HL-60 (cell line): ENCODE measurements at regions not wholly inside any gene's neighbourhood (a gene's known extent, or its start where the extent isn't known, plus 50 kb on each side); places are given as distances from the start of the nearest gene placed in this dataset.

Source experiments
- DNase-seq, 2 experiments: peaks; one replicate each; pipeline ENCODE4 v3.0.0-alpha.2; 2010 to 2020; ENCODE audit warnings: low read depth in 1 of 2, low spot score in 1 of 2
- H3K27ac ChIP-seq: fragments of 250-450 bp; sonication (Bioruptor Pico); replicated peaks from 2 replicates; pipeline ENCODE4 v1.5.1; 2020; ENCODE audit warnings: mild to moderate bottlenecking, moderate library complexity
- H3K27me3 ChIP-seq: fragments of 250-450 bp; sonication (Bioruptor Pico); 2 replicates; pipeline ENCODE4 v1.5.1; 2021; ENCODE audit warnings: mild to moderate bottlenecking, moderate library complexity; ENCODE audit not compliant: insufficient read depth, poor library complexity, severe bottlenecking
- H3K4me3 ChIP-seq: replicated peaks from 2 replicates; pipeline ENCODE4 v1.5.1; 2011; ENCODE audit warnings: mild to moderate bottlenecking, control low read depth, low read length; ENCODE audit not compliant: insufficient read depth
- GABPA ChIP-seq: IDR thresholded peaks from 2 replicates; pipeline ENCODE4 v1.6.1; 2012; ENCODE audit warnings: low read depth
- POLR2AphosphoS5 ChIP-seq: IDR thresholded peaks from 2 replicates; pipeline ENCODE4 v1.6.1; 2012; ENCODE audit warnings: low read depth
- SPI1 ChIP-seq: IDR thresholded peaks from 2 replicates; pipeline ENCODE4 v1.6.1; 2012; ENCODE audit warnings: low read depth, mild to moderate bottlenecking, borderline replicate concordance
- TF ChIP-seq, protein P1 (sequence below): IDR thresholded peaks from 2 replicates; pipeline ENCODE4 v1.6.1; 2012; ENCODE audit warnings: low read depth; ENCODE audit not compliant: insufficient replicate concordance
- TF ChIP-seq, protein P2 (sequence below): IDR thresholded peaks from one replicate; pipeline ENCODE4 v1.5.1; 2011; ENCODE audit warnings: low read length, control low read depth, inconsistent platforms; ENCODE audit not compliant: insufficient read depth

DNA sequence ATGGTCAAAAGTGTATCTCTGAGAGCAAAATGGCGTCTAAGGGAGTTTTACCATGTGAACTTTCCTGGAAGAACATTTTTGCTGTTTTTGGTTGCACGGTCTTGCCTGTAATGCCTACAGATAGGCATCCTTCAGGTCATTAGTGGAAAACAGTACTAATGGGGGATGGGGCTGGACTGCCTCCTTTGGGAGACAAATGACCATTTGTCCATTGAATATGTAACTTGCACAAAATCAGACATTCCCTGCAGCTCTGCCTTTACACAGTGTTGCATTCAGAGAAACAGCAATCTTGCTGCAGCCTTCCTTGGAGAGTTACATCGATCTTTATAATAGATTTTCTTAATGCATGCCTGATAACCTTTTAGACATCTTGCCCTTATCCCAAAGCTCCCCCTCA lies 138.5 kb upstream of the EGFLAM start:
- no peaks in the 10 kb centered on the region for H3K27me3 ChIP-seq
- TF ChIP-seq GABPA = no peak
- no peak for TF ChIP-seq SPI1
- TF ChIP-seq, protein P1, sequence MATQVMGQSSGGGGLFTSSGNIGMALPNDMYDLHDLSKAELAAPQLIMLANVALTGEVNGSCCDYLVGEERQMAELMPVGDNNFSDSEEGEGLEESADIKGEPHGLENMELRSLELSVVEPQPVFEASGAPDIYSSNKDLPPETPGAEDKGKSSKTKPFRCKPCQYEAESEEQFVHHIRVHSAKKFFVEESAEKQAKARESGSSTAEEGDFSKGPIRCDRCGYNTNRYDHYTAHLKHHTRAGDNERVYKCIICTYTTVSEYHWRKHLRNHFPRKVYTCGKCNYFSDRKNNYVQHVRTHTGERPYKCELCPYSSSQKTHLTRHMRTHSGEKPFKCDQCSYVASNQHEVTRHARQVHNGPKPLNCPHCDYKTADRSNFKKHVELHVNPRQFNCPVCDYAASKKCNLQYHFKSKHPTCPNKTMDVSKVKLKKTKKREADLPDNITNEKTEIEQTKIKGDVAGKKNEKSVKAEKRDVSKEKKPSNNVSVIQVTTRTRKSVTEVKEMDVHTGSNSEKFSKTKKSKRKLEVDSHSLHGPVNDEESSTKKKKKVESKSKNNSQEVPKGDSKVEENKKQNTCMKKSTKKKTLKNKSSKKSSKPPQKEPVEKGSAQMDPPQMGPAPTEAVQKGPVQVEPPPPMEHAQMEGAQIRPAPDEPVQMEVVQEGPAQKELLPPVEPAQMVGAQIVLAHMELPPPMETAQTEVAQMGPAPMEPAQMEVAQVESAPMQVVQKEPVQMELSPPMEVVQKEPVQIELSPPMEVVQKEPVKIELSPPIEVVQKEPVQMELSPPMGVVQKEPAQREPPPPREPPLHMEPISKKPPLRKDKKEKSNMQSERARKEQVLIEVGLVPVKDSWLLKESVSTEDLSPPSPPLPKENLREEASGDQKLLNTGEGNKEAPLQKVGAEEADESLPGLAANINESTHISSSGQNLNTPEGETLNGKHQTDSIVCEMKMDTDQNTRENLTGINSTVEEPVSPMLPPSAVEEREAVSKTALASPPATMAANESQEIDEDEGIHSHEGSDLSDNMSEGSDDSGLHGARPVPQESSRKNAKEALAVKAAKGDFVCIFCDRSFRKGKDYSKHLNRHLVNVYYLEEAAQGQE = no peak
- TF ChIP-seq POLR2AphosphoS5 = no peak
- TF ChIP-seq, protein P2, sequence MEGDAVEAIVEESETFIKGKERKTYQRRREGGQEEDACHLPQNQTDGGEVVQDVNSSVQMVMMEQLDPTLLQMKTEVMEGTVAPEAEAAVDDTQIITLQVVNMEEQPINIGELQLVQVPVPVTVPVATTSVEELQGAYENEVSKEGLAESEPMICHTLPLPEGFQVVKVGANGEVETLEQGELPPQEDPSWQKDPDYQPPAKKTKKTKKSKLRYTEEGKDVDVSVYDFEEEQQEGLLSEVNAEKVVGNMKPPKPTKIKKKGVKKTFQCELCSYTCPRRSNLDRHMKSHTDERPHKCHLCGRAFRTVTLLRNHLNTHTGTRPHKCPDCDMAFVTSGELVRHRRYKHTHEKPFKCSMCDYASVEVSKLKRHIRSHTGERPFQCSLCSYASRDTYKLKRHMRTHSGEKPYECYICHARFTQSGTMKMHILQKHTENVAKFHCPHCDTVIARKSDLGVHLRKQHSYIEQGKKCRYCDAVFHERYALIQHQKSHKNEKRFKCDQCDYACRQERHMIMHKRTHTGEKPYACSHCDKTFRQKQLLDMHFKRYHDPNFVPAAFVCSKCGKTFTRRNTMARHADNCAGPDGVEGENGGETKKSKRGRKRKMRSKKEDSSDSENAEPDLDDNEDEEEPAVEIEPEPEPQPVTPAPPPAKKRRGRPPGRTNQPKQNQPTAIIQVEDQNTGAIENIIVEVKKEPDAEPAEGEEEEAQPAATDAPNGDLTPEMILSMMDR = no peak
- no peak overlapping the region for H3K4me3 ChIP-seq
- H3K27ac ChIP-seq = no peak overlapping the region
- no peak for DNase-seq

DNA sequence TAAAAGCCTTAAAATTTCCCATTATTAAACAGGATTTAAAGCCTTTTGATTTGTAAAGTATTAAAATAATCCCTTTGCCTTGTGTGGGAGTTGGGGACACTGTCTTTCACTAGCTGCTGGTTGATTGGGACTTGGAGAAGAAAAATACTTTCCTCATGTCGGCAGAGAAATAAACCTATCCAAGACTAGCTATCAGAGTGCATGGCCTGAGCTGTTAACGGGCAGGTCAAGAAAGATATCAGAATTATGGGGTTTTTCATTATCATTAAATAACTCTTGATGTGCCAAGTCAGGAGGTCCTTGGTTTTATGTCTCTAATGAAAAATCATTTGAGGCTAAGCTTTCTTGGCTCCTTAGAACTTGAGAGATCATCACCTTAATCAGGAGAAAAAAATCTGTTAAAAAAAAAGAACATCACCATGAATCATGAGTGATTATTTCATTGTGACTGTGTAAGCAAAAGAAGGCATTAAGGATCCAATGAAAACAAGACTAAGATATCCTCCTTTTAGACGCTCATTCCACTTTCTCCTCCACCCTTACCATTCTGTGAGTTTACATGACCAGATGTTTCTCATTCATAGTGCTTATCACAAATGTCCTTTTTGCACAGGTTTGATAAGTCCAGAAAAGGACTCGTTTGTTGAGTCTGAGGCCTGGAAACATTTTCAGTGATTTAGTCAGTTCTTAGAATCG lies 140.4 kb upstream of the EGFLAM start:
- H3K4me3 ChIP-seq = no peak overlapping the region
- DNase-seq = no peak
- H3K27me3 ChIP-seq = no peaks in the 10 kb centered on the region
- TF ChIP-seq GABPA = no peak
- TF ChIP-seq SPI1 = no peak
- TF ChIP-seq, protein P2 = no peak
- TF ChIP-seq, protein P1 = no peak
- no peak for TF ChIP-seq POLR2AphosphoS5
- H3K27ac ChIP-seq = no peak overlapping the region

DNA sequence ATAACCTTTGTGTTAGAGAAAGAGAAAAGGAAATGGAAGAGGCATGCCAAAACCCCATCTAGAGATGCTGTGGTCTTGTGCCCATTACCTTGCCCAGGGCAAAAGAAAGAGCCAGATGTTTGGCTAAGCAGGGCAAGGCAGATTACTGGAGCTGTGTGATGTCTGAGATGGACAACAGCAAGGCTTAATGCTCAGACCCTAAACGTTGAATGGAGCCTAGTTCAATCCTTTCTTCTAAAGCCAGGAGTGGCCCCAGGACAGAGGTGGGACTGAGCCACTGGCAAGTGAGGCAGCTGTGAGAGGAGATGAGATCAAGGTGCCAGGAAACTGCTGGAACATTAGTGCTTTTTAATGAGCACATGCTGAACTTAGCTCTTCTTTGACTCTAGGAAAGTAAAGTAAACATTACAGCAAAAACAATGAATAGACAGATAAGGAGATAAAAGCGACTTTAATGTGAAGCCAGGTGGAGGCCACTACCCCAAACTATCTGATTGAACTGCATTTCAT lies 143.0 kb upstream of the EGFLAM start:
- DNase-seq = no peak
- no peak overlapping the region for H3K27ac ChIP-seq
- no peak overlapping the region for H3K4me3 ChIP-seq
- H3K27me3 ChIP-seq = no peaks in the 10 kb centered on the region
- TF ChIP-seq, protein P1 = no peak
- TF ChIP-seq GABPA (no peak), SPI1 (no peak), POLR2AphosphoS5 (no peak)
- TF ChIP-seq, protein P2 = no peak
